ENCODE measurements at regions not wholly inside any gene's neighbourhood (a gene's known extent, or its start where the extent isn't known, plus 50 kb on each side); places are given as distances from the start of the nearest gene placed in this dataset.

- H2AK5ac ChIP-seq (ENCODE audit: low read depth, low read length): no peak overlapping the region
- no peak overlapping the region for H3K4ac ChIP-seq (ENCODE audit: low read length)
- H2AFZ ChIP-seq (ENCODE audit: low read length): peak overlapping the region; percentile 28
- no peak overlapping the region for H3K27ac ChIP-seq (replicated peaks; ENCODE audit: low read length)
- no peak overlapping the region for H2BK120ac ChIP-seq (ENCODE audit: low read depth, low read length)
- no peak overlapping the region for H3K4me3 ChIP-seq (ENCODE audit: low read length in 2 of 2)
- H3K14ac ChIP-seq (ENCODE audit: low read length): no peak overlapping the region
- no peak overlapping the region for H3K9ac ChIP-seq (ENCODE audit: low read depth, low read length, poor library complexity)
- H3K18ac ChIP-seq (ENCODE audit: low read length): no peak overlapping the region
- no peak overlapping the region for H3K4me2 ChIP-seq (ENCODE audit: insufficient read depth, low read length, poor library complexity, severe bottlenecking)
- no peak overlapping the region for H4K91ac ChIP-seq (ENCODE audit: low read depth, low read length, poor library complexity)
- H3K4me1 ChIP-seq (ENCODE audit: control insufficient read depth in 2 of 2, insufficient read depth in 1 of 2, low read depth in 1 of 2, low read length in 2 of 2): peaks cover 0 to 5% of the 10 kb centered on the region in 2 donors
- H2BK5ac ChIP-seq (ENCODE audit: low read length): no peak overlapping the region
- no peak for DNase-seq (ENCODE audit: low spot score)
- no peak overlapping the region for H2BK12ac ChIP-seq (ENCODE audit: low read length)
- no CpG with 5 or more reads among the region's 4 CpGs for WGBS, 2 donors (ENCODE audit: extremely low coverage in 2 of 2, insufficient read length in 2 of 2, insufficient replicate concordance in 1 of 2)
- H3K79me1 ChIP-seq (ENCODE audit: low read depth, low read length): no peaks in the 10 kb centered on the region
- H4K8ac ChIP-seq (ENCODE audit: low read depth, low read length): no peak overlapping the region
- H3K36me3 ChIP-seq (replicated peaks in 1 of 2; ENCODE audit: control insufficient read depth in 2 of 2, insufficient read depth in 2 of 2, low read length in 2 of 2): no peaks in the 10 kb centered on the region
- H2BK15ac ChIP-seq (ENCODE audit: low read length): no peak overlapping the region
- H3K9me3 ChIP-seq (replicated peaks in 1 of 2; ENCODE audit: control insufficient read depth in 2 of 2, insufficient read depth in 1 of 2, low read depth in 1 of 2, low read length in 2 of 2): no peaks in the 10 kb centered on the region
- H3K27me3 ChIP-seq (ENCODE audit: control insufficient read depth in 3 of 3, insufficient read depth in 3 of 3, low read depth in 1 of 3, low read length in 3 of 3): no peaks in the 10 kb centered on the region
- no peak overlapping the region for H3K23ac ChIP-seq (ENCODE audit: low read depth, low read length, poor library complexity)
Measured at GRCh38 chr16:63516394-63516793, 1480.2 kb upstream of the CDH8 start.

GRCh38 chr16:63512910-63513309 is 1476.7 kb upstream of the CDH8 start:
- no peak overlapping the region for H2BK12ac ChIP-seq (ENCODE audit: low read length)
- no peak overlapping the region for H4K91ac ChIP-seq (ENCODE audit: low read depth, low read length, poor library complexity)
- H3K4ac ChIP-seq (ENCODE audit: low read length): no peak overlapping the region
- no peak overlapping the region for H3K18ac ChIP-seq (ENCODE audit: low read length)
- H3K4me1 ChIP-seq (ENCODE audit: control insufficient read depth in 2 of 2, insufficient read depth in 1 of 2, low read depth in 1 of 2, low read length in 2 of 2): peaks cover 0 to 5% of the 10 kb centered on the region in 2 donors
- H3K9me3 ChIP-seq (replicated peaks in 1 of 2; ENCODE audit: control insufficient read depth in 2 of 2, insufficient read depth in 1 of 2, low read depth in 1 of 2, low read length in 2 of 2): no peaks in the 10 kb centered on the region
- H3K27ac ChIP-seq (replicated peaks; ENCODE audit: low read length): no peak overlapping the region
- H4K8ac ChIP-seq (ENCODE audit: low read depth, low read length): no peak overlapping the region
- WGBS, 2 donors (ENCODE audit: extremely low coverage in 2 of 2, insufficient read length in 2 of 2, insufficient replicate concordance in 1 of 2): no CpG with 5 or more reads among the region's 1 CpG
- H3K9ac ChIP-seq (ENCODE audit: low read depth, low read length, poor library complexity): no peak overlapping the region
- no peak overlapping the region for H3K14ac ChIP-seq (ENCODE audit: low read length)
- H2BK15ac ChIP-seq (ENCODE audit: low read length): no peak overlapping the region
- H2AFZ ChIP-seq (ENCODE audit: low read length): no peak overlapping the region
- no peak overlapping the region for H3K23ac ChIP-seq (ENCODE audit: low read depth, low read length, poor library complexity)
- H3K4me3 ChIP-seq (ENCODE audit: low read length in 2 of 2): no peak overlapping the region
- H3K79me1 ChIP-seq (ENCODE audit: low read depth, low read length): no peaks in the 10 kb centered on the region
- H2AK5ac ChIP-seq (ENCODE audit: low read depth, low read length): no peak overlapping the region
- no peak overlapping the region for H2BK5ac ChIP-seq (ENCODE audit: low read length)
- no peak overlapping the region for H3K4me2 ChIP-seq (ENCODE audit: insufficient read depth, low read length, poor library complexity, severe bottlenecking)
- no peak for DNase-seq (ENCODE audit: low spot score)
- no peak overlapping the region for H2BK120ac ChIP-seq (ENCODE audit: low read depth, low read length)
- H3K27me3 ChIP-seq (ENCODE audit: control insufficient read depth in 3 of 3, insufficient read depth in 3 of 3, low read depth in 1 of 3, low read length in 3 of 3): no peaks in the 10 kb centered on the region
- no peaks in the 10 kb centered on the region for H3K36me3 ChIP-seq (replicated peaks in 1 of 2; ENCODE audit: control insufficient read depth in 2 of 2, insufficient read depth in 2 of 2, low read length in 2 of 2)

GRCh38 chr16:63497408-63497807 is 1461.2 kb upstream of the CDH8 start:
- Histone ChIP-seq H2BK5ac (ENCODE audit: low read length) (no peak overlapping the region), H2BK15ac (ENCODE audit: low read length) (no peak overlapping the region), H4K8ac (ENCODE audit: low read depth, low read length) (no peak overlapping the region), H3K27me3 (ENCODE audit: control insufficient read depth in 3 of 3, insufficient read depth in 3 of 3, low read depth in 1 of 3, low read length in 3 of 3) (no peaks in the 10 kb centered on the region), H3K14ac (ENCODE audit: low read length) (no peak overlapping the region), H2AFZ (ENCODE audit: low read length) (no peak overlapping the region), H3K27ac (replicated peaks; ENCODE audit: low read length) (no peak overlapping the region), H3K4ac (ENCODE audit: low read length) (no peak overlapping the region), H3K79me1 (ENCODE audit: low read depth, low read length) (no peaks in the 10 kb centered on the region), H2BK12ac (ENCODE audit: low read length) (no peak overlapping the region), H3K9ac (ENCODE audit: low read depth, low read length, poor library complexity) (no peak overlapping the region), H3K18ac (ENCODE audit: low read length) (no peak overlapping the region), H2AK5ac (ENCODE audit: low read depth, low read length) (no peak overlapping the region), H3K4me2 (ENCODE audit: insufficient read depth, low read length, poor library complexity, severe bottlenecking) (no peak overlapping the region), H3K9me3 (replicated peaks in 1 of 2; ENCODE audit: control insufficient read depth in 2 of 2, insufficient read depth in 1 of 2, low read depth in 1 of 2, low read length in 2 of 2) (no peaks in the 10 kb centered on the region), H2BK120ac (ENCODE audit: low read depth, low read length) (no peak overlapping the region), H3K36me3 (replicated peaks in 1 of 2; ENCODE audit: control insufficient read depth in 2 of 2, insufficient read depth in 2 of 2, low read length in 2 of 2) (no peaks in the 10 kb centered on the region), H4K91ac (ENCODE audit: low read depth, low read length, poor library complexity) (no peak overlapping the region), H3K4me3 (ENCODE audit: low read length in 2 of 2) (no peak overlapping the region), H3K4me1 (ENCODE audit: control insufficient read depth in 2 of 2, insufficient read depth in 1 of 2, low read depth in 1 of 2, low read length in 2 of 2) (no peaks in the 10 kb centered on the region), H3K23ac (ENCODE audit: low read depth, low read length, poor library complexity) (no peak overlapping the region)
- WGBS, 2 donors (ENCODE audit: extremely low coverage in 2 of 2, insufficient read length in 2 of 2, insufficient replicate concordance in 1 of 2): no CpG with 5 or more reads among the region's 2 CpGs
- DNase-seq (ENCODE audit: low spot score): no peak

GRCh38 chr16:63496282-63496681 is 1460.0 kb upstream of the CDH8 start:
- H3K9ac ChIP-seq (ENCODE audit: low read depth, low read length, poor library complexity): no peak overlapping the region
- H2BK12ac ChIP-seq (ENCODE audit: low read length): no peak overlapping the region
- no peaks in the 10 kb centered on the region for H3K36me3 ChIP-seq (replicated peaks in 1 of 2; ENCODE audit: control insufficient read depth in 2 of 2, insufficient read depth in 2 of 2, low read length in 2 of 2)
- no peak overlapping the region for H2BK5ac ChIP-seq (ENCODE audit: low read length)
- no peaks in the 10 kb centered on the region for H3K9me3 ChIP-seq (replicated peaks in 1 of 2; ENCODE audit: control insufficient read depth in 2 of 2, insufficient read depth in 1 of 2, low read depth in 1 of 2, low read length in 2 of 2)
- H3K27me3 ChIP-seq (ENCODE audit: control insufficient read depth in 3 of 3, insufficient read depth in 3 of 3, low read depth in 1 of 3, low read length in 3 of 3): no peaks in the 10 kb centered on the region
- H2BK15ac ChIP-seq (ENCODE audit: low read length): no peak overlapping the region
- no peak for DNase-seq (ENCODE audit: low spot score)
- no peak overlapping the region for H3K4me2 ChIP-seq (ENCODE audit: insufficient read depth, low read length, poor library complexity, severe bottlenecking)
- no peak overlapping the region for H4K91ac ChIP-seq (ENCODE audit: low read depth, low read length, poor library complexity)
- H2AFZ ChIP-seq (ENCODE audit: low read length): no peak overlapping the region
- H4K8ac ChIP-seq (ENCODE audit: low read depth, low read length): no peak overlapping the region
- H3K23ac ChIP-seq (ENCODE audit: low read depth, low read length, poor library complexity): no peak overlapping the region
- H2AK5ac ChIP-seq (ENCODE audit: low read depth, low read length): no peak overlapping the region
- H3K79me1 ChIP-seq (ENCODE audit: low read depth, low read length): no peaks in the 10 kb centered on the region
- H3K4ac ChIP-seq (ENCODE audit: low read length): no peak overlapping the region
- H3K18ac ChIP-seq (ENCODE audit: low read length): no peak overlapping the region
- H2BK120ac ChIP-seq (ENCODE audit: low read depth, low read length): no peak overlapping the region
- no peak overlapping the region for H3K27ac ChIP-seq (replicated peaks; ENCODE audit: low read length)
- no CpG with 5 or more reads among the region's 1 CpG for WGBS, 2 donors (ENCODE audit: extremely low coverage in 2 of 2, insufficient read length in 2 of 2, insufficient replicate concordance in 1 of 2)
- no peak overlapping the region for H3K4me3 ChIP-seq (ENCODE audit: low read length in 2 of 2)
- no peaks in the 10 kb centered on the region for H3K4me1 ChIP-seq (ENCODE audit: control insufficient read depth in 2 of 2, insufficient read depth in 1 of 2, low read depth in 1 of 2, low read length in 2 of 2)
- H3K14ac ChIP-seq (ENCODE audit: low read length): no peak overlapping the region
